ENCODE measurements at regions not wholly inside any gene's neighbourhood (a gene's known extent, or its start where the extent isn't known, plus 50 kb on each side); places are given as distances from the start of the nearest gene placed in this dataset.

GRCh38 chr1:39085174-39085573 lies 59.0 kb downstream of the NDUFS5 start:
- no peak for DNase-seq (ENCODE audit: low read depth)

GRCh38 chr1:39086386-39086785 lies 60.2 kb downstream of the NDUFS5 start:
- DNase-seq (ENCODE audit: low read depth): peak; percentile 36

GRCh38 chr1:39086865-39087409 lies 60.8 kb downstream of the NDUFS5 start:
- peak; percentile 74 for DNase-seq (ENCODE audit: low read depth)

GRCh38 chr1:39087435-39087834 lies 61.3 kb downstream of the NDUFS5 start:
- peak; percentile 16 for DNase-seq (ENCODE audit: low read depth)

- no peak for DNase-seq (ENCODE audit: low read depth)
These were observed 62.5 kb downstream of the NDUFS5 start for GRCh38 chr1:39088658-39089057.

GRCh38 chr1:39089931-39090521 lies 63.9 kb downstream of the NDUFS5 start:
- DNase-seq (ENCODE audit: low read depth): peak; percentile 33

GRCh38 chr1:39090757-39091380 lies 64.7 kb downstream of the NDUFS5 start:
- DNase-seq (ENCODE audit: low read depth): no peak

- DNase-seq (ENCODE audit: low read depth): peak; percentile 74
These were observed 65.9 kb downstream of the NDUFS5 start for GRCh38 chr1:39091845-39092645.

GRCh38 chr1:39094685-39095084 lies 68.5 kb downstream of the NDUFS5 start:
- no peak for DNase-seq (ENCODE audit: low read depth)

GRCh38 chr1:39098546-39099250 lies 72.5 kb downstream of the NDUFS5 start:
- peak; percentile 85 for DNase-seq (ENCODE audit: low read depth)

GRCh38 chr1:39102537-39103327 lies 76.6 kb downstream of the NDUFS5 start:
- peak; percentile 81 for DNase-seq (ENCODE audit: low read depth)

GRCh38 chr1:39103328-39104157 lies 77.4 kb downstream of the NDUFS5 start:
- DNase-seq (ENCODE audit: low read depth): peak; percentile 89

GRCh38 chr1:39104158-39105060 lies 78.3 kb downstream of the NDUFS5 start:
- DNase-seq (ENCODE audit: low read depth): peak; percentile 46

- peak; percentile 72 for DNase-seq (ENCODE audit: low read depth)
These were observed 79.1 kb downstream of the NDUFS5 start for GRCh38 chr1:39105061-39105840.

GRCh38 chr1:39105841-39106765 lies 80.0 kb downstream of the NDUFS5 start:
- DNase-seq (ENCODE audit: low read depth): peak; percentile 55

GRCh38 chr1:39106801-39107327 lies 80.7 kb downstream of the NDUFS5 start:
- DNase-seq (ENCODE audit: low read depth): no peak
